ENCODE measurements at regions not wholly inside any gene's neighbourhood (a gene's known extent, or its start where the extent isn't known, plus 50 kb on each side); places are given as distances from the start of the nearest gene placed in this dataset.

- DNase-seq, result no peak
- ATAC-seq, result no peak
- intact Hi-C loops (cut with DNase I, micrococcal nuclease), result no loop called here
Observed at GRCh38 chr10:131702531-131703356, 198.1 kb upstream of the PPP2R2D start.

- DNase-seq (no peak), ATAC-seq (no peak)
- intact Hi-C loops (cut with DNase I, micrococcal nuclease), result no loop called here
Observed at GRCh38 chr10:131703541-131703940, 197.3 kb upstream of the PPP2R2D start.

GRCh38 chr10:131703941-131704340, 196.9 kb upstream of the PPP2R2D start:
- ATAC-seq (no peak), DNase-seq (no peak)
- intact Hi-C loops (cut with DNase I, micrococcal nuclease), result no loop called here

DNA sequence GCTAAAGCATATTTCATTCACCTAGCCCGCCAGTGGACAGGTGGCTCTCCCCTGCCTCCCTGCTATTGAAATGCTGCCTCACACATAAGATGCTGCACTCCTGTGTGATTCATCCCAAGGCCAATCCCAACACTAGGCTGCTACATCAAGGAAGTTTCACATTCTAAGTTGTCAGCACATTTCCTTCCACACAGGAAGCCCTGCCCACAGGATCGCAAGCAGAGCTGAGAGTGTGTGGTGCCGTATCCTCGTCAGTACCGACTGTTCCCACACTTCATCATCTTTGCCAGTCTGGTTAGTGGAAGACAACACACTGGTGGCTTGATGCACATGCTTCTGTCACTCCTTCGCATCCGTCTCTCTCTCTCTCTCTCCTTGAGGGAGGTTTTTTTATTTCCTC, 194.3 kb upstream of the PPP2R2D start:
- intact Hi-C loops (cut with DNase I, micrococcal nuclease), result no loop called here
- no peak for ATAC-seq
- DNase-seq, result no peak

GRCh38 chr10:131706952-131707351, 193.9 kb upstream of the PPP2R2D start:
- DNase-seq, result no peak
- no peak for ATAC-seq
- intact Hi-C loops (cut with DNase I, micrococcal nuclease), result no loop called here

DNA sequence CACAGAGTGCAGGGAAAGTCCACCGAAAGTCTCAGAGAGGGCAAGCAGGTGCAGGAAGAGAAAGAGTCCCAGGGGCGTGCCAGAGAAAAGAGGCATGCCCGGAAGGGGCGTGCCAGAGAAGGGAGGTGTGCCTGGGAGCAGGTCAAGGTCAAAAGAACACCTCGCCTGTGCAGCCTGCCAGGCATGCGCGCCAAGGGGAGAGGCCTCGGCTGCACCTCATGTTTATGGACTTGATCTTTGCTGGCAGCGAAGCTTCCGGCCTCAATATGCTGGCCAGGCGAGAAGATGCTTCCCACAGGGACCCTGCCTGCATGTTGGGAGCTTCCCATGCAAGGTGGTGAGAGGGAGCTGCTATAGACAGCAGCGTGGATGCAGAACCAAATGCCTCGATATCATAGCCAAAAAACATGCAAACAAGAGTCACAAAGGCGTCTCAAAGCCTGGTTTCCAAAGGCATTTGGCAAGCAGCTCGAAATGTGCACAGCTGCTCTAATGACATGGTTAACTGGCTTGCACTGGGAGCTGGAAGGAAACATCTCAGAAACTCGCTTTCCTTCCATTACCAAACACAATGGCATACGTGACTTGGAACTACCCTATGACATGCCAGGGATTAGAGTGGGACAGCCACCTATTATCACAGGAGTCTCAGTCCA, 192.5 kb upstream of the PPP2R2D start:
- DNase-seq (no peak), ATAC-seq (no peak)
- intact Hi-C loops (cut with DNase I, micrococcal nuclease), result no loop called here

DNA sequence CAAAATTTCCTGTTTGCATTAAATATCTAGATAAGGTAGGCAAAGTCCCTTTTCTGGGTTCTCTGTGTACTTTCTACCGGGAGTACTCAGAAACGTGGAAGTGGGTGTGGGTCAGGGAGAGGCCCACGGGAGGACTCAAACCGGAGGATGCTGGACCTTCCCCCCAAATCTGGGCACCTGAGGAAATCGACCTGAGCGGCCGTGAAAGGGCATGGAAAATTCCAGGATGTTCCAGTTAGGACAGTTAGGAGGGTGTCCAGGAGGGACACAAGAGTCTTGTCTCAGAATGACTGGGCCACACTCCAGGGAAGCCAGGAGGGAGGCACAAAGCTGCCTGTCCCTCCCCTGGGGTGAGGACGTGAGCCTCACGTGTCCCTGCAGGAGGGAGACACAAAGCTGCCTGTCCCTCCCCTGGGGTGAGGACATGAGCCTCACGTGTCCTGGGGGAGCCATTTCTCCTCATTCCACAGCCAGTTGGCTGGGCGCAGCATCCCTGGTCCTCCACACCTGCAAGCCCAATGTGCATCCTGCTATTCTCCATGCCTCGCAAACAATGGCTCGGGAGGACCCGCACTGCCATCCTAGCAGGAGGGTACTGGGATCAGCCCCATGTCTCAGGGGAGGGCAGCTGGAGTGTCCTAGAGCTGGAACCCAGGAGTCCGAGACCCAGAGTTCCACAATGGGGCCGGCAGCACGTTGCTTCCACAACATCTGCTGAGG, 190.5 kb upstream of the PPP2R2D start:
- no peak for ATAC-seq
- no peak for DNase-seq
- intact Hi-C loops (cut with DNase I, micrococcal nuclease), result no loop called here

- DNase-seq (no peak), ATAC-seq (no peak)
- intact Hi-C loops (cut with DNase I, micrococcal nuclease), result no loop called here
Observed at GRCh38 chr10:131722121-131722520, 178.7 kb upstream of the PPP2R2D start.

DNA sequence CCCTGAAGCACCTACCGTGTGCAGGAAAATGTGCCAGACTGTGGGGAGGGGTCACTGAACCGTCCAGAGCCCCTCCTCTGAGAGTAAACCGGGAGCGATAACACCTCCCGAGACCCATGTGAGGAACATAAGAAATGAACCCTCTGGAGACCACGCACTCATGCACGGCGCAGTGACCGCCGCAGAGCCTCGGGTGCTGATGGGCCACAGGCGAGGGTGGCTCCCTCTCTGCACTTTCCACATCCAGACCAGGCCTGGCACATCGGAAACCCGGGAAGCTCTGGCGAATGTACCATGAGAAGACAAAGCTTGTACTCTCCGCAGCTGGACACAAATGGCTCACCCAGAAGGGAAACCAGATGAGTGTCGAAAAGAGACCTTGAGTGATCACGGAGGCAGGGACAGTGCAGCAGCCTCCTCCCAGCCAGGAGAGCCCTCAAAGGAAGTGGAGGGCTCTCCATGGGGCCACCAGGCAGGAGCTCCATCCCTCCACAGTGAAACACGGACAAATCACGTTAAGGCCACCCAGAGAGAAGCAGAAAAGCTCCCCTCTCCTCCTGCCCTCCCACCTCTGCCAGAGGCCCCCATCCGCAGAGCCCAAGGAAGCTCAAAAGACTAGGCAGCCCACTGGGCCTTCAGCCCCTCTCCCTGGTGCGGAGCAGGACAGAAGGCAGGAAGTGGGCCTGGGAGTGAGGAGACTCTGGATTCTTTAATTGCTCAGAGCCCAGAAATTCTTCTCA, 178.1 kb upstream of the PPP2R2D start:
- DNase-seq, result no peak

GRCh38 chr10:131723297-131724168, 177.3 kb upstream of the PPP2R2D start:
- ATAC-seq, result no peak
- DNase-seq, result no peak
- intact Hi-C loops (cut with DNase I, micrococcal nuclease), result no loop called here

More for the DNA sequence above, 178.1 kb upstream of the PPP2R2D start:
- intact Hi-C loops (cut with DNase I, micrococcal nuclease), result no loop called here
- ATAC-seq, result no peak

- intact Hi-C loops (cut with DNase I, micrococcal nuclease), result no loop called here
- no peak for ATAC-seq
Observed at GRCh38 chr10:131724169-131724545, 176.7 kb upstream of the PPP2R2D start.

DNA sequence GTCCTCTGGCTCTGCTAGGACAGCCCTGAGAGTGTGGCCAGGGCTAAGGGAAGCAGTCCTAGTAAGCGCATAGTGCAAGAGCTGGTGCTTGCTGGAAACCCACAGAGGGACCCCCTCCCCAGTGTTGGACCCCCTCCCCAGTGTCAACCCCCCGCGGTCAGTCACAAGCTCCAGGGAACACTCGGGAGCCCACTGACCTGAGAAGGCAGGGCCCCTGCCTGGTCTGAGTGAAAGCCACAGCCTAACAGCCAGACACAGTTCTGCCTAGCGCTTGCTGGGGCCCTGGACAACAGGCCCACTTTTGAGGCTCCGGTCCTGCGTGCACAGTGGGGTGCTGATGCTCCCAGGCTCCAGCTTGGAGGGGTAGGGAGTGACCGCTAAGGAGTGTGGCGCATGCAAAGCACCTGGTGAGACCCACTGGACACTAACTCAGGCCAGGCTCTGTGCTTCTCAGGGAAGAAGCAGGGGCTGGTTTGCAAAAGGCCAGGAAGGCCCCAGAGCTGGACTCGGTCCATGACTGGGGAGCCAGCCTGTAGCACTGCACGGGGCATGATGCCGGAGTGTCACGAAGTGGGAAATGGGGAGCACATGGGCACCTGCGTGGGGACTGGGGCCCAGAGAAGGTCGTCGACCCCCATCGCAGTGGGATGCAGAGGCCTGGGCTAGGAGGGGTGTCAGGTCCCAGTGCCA, 175.8 kb upstream of the PPP2R2D start:
- DNase-seq (no peak), ATAC-seq (no peak)
- intact Hi-C loops (cut with DNase I, micrococcal nuclease), result no loop called here

More at GRCh38 chr10:131724169-131724545, 176.7 kb upstream of the PPP2R2D start:
- DNase-seq, result no peak

DNA sequence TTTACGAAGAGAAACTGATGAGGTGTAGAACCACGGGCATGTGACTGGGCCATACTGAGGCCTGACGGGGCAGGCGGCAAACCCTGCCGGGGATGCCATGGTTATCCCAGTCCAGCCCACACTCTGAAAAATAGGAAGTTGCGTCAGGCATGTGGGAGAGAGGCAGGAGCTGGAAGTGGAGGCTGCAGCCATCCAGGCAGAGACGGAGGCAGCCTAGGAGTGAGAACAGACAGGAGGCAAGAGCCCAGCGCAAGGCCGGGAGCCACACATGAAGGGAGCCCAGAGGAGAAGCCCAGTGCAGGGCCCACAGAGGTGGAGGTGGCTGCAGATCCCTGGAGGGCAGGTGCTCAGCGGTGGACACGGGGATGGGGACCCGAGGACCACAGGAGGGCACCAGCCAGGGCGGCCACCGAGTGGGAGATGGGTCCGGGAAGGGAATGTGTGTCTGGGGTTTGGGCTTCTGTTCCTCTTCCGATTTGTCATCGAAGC, 175.2 kb upstream of the PPP2R2D start:
- DNase-seq, result no peak
- no peak for ATAC-seq
- intact Hi-C loops (cut with DNase I, micrococcal nuclease), result no loop called here

DNA sequence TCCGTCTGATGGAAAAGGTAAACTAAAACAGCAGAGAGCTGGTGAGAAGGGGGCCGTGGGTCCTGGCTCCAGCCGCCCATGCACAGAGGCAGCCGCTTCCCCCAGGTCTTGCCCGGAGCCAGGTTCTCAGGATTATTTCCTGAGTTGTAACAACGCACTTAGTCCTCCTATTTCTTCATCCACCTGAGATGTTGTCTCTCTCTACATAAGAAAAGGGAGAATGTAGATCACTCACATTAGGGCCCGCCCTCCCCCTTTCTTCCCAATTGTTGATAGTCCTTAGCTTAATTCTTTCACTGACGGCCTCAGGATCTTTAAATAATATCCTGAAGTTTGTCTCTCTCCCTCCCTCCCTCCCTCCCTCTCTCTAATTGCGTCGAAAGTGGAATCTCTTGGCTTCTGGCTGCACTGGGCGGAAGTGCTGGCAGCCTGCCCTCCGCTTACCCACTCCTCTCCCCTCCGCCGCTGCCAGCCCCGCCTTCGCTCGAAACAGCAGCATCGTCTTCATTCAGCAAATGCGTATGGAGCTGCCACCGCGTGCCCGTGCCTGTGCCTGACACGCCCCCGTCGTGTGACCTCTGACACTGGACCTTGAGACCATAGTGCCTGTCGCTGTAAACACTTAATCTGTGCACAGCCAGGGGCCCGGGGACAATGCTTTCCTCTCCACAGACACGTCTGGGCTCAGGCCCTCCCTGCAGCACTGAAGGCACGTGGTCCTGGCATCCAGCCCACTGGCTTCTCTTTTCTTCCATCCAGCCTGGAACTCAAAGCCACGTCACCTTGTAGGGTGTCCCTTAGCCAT, 174.5 kb upstream of the PPP2R2D start:
- intact Hi-C loops (cut with DNase I, micrococcal nuclease), result no loop called here
- ATAC-seq (no peak), DNase-seq (peak in 1 of 2 donors; percentile 19)

GRCh38 chr10:131726967-131727366, 173.8 kb upstream of the PPP2R2D start:
- DNase-seq, result no peak
- intact Hi-C loops (cut with DNase I, micrococcal nuclease), result no loop called here
- ATAC-seq, result no peak

GRCh38 chr10:131727560-131727959, 173.2 kb upstream of the PPP2R2D start:
- ATAC-seq (no peak), DNase-seq (no peak)
- intact Hi-C loops (cut with DNase I, micrococcal nuclease), result no loop called here
